Cerebellar cortex (tissue), 1 donor: ENCODE measurements at regions not wholly inside any gene's neighbourhood (a gene's known extent, or its start where the extent isn't known, plus 50 kb on each side); places are given as distances from the start of the nearest gene placed in this dataset.
"Not testable (repeated sequence)": the region's sequence is repeated elsewhere in the genome, so short reads cannot be mapped to it uniquely, and the experiment has no call there.

Source experiments
- DNase-seq: peaks from one replicate; pipeline ENCODE4 v3.0.0-alpha.2; 2015; ENCODE audit warnings: low spot score

DNA sequence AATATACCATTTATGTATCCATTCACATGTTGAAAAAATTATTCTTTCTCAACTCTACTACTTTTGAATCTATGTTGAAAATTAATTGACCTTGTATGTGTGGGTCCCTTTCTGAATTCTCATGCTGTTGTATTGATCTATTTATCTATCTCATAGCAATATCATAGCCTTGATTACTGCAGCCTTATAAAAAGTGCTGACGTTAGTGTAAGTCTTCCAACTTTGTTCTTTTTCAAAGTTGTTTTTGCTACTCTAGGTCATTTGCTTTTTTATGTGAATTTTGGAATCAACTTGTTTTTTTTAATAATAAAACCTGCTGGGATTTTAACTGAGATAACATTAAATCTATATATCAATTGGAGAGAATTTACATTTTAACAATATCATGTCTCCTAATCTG, 52.2 kb upstream of the PAX3 start:
- DNase-seq: no peak

GRCh38 chr2:222352981-222353380, 54.2 kb upstream of the PAX3 start:
- DNase-seq: no peak

DNA sequence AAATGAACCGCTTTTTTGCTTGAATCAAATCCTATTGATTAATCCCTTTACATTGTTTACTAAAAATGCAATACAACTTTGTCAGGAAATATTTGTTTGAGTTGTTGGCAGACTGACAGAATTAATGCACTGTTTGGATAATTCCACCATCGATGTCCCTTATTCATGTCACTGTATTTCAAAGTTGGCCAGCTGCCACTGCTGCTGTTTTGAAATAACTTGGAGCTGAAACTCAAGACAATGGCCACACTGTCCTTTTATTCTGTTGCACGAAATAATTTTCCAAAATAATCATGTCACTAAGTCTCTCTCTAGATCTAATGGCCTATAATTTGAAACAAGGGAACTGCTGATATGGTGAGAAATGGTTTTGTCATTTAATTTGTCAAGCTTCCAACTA, 55.2 kb upstream of the PAX3 start:
- DNase-seq: no peak

GRCh38 chr2:222355860-222356259, 57.1 kb upstream of the PAX3 start:
- peak; percentile 5 for DNase-seq

DNA sequence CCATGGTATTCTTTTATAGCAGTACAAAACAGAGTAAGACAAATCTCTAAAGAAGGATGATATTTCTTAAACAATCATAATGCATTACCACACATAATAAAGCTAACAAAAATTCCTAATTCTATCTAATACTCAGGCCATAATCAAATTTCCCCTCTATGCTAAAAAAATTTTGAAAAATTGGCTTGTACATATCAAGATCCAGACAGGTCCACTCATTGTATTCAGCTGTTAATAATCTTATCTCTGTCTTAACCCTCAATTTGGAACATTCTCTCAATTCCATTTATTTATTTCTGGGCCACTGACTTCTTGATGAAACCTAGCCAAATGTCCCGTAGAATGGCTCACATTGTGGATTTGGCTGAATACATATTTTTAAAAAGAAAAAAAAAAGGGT, 59.1 kb upstream of the PAX3 start:
- DNase-seq: no peak

- DNase-seq: no peak
Observed at GRCh38 chr2:222358876-222359275, 60.1 kb upstream of the PAX3 start.

DNA sequence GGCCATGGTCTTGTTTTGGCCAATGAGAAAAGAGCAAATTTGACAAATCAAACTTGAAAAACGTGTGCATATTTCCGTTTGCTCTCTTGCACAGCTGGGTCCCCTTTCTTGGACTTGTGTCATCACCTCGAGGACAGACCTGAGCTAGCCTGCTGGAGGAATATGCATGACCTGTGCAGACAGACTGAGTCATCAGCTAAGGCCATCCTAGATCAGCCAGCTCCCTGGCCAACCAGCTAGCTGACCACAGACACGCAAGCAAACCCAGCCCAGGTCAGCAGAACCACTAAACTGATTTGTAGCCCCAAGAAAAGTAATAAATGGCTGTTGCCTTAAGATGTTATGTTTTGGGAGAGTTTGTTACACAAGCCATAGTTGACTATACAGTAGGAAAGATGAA, 61.3 kb upstream of the PAX3 start:
- DNase-seq: no peak

- DNase-seq: no peak
Observed at GRCh38 chr2:222360997-222361396, 62.2 kb upstream of the PAX3 start.

GRCh38 chr2:222361787-222362186, 62.6 kb upstream of the SGPP2 start:
- no peak for DNase-seq

DNA sequence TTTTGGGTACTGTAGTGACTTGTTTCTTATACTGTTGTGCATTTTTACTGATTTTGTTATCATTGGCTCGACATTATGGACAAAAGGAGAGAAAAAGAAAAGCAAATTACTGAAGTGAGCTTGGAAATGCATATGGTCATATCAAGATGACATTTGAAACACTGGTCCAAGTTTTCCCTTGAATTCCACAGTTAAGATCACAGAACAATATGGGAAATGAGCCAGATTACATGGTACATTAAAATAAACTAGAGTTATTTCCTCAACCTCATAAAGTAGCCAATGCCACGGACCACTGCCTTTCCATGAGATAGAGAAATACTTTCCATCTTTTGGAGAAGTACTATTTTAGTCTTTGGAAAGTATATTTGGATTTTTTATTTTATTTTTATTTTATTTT, 62.0 kb upstream of the SGPP2 start:
- DNase-seq: no peak

GRCh38 chr2:222364285-222364895, 60.0 kb upstream of the SGPP2 start:
- no peak for DNase-seq

DNA sequence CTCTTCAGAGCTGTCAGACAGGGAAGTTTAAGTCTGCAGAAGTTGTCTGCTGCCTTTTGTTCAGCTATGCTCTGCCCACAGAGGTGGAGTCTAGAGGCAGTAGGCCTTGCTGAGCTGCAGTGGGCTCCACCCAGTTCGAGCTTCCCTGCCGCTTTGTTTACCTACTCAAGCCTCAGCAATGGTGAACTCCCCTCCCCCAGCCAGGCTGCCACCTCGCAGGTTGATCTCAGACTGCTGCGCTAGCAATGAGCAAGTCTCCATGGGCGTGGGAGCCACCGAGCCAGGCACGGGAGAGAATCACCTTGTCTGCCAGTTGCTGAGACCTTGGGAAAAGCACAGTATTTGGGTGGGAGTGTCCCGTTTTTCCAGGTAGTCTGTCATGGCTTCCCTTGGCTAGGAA, 56.1 kb upstream of the SGPP2 start:
- not testable (repeated sequence) for DNase-seq

DNA sequence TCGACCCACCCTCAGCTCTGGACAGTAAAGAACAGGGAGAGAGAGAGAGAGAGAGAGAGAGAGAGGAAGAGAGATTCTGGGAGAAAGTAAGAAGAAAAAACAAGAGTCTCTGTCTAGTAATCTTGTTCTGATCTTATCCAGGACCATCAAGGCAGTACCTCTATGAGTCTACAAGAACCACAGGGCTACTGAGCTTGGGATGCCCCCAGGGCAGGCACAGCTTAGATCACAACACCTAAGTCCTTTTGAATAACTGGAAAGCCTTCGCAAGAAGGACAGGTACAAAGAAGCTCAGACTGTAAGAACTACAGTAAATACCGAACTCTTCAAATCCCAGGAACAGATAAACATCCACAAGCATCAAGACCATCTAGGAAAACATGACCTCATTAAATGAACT, 51.4 kb upstream of the SGPP2 start:
- no peak for DNase-seq
